ENCODE measurements at regions not wholly inside any gene's neighbourhood (a gene's known extent, or its start where the extent isn't known, plus 50 kb on each side); places are given as distances from the start of the nearest gene placed in this dataset.

DNA sequence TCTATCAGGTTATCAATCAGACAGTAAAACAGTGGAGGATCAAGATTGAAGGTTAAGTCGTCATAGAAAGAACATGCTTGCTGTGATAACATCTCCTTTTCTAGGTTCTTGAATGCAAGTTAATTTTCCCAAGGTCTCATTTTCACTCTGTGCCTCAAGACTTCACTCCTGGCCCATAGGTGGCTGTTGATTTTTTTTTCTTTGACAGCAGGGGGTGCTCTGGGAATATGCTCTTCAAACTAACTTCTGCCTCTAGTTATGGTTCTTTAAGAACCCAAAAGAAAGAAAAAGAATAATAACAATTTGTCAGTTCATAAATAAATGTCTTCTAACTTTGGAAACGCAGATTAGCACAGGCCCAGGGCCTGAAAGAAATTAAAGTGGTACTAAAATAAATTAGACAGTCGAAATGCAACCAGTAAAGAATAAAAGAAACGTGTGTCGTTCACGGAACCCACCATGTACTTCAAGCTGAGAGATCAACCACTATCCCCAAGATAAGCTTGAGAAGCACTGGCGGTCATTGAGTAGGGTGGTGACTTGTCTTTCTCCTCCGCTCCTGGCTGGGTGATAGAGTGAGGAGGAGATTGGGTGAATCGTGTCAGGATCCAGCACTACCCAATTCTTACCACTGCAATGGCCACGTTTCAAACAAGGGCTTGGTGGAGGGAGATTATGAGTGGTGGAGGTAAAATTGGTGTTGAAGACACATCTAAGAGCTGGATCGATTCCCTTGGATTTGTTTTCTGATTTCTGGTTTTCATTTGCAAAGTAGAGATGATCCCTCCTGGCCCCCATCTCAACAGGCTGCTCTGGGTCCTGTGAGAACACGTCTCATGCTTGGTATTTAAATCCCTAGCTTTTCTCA, 93.4 kb upstream of the IRX4 start:
- ATAC-seq (ENCODE audit: insufficient number of reproducible peaks, low FRiP score, low read depth) (no peak), DNase-seq (ENCODE audit: low spot score) (no peak)
- Histone ChIP-seq H3K27me3 (replicated peaks; ENCODE audit: insufficient read depth) (no peaks in the 10 kb centered on the region), H3K36me3 (no peaks in the 10 kb centered on the region), H3K4me1 (ENCODE audit: control insufficient read depth in 1 of 2, low read depth in 2 of 2) (no peaks in the 10 kb centered on the region), H3K9me3 (no peaks in the 10 kb centered on the region), H3K27ac (no peak overlapping the region), H3K4me3 (no peak overlapping the region)
- no peak for TF ChIP-seq CTCF (IDR thresholded peaks at IDR 0.05)

DNA sequence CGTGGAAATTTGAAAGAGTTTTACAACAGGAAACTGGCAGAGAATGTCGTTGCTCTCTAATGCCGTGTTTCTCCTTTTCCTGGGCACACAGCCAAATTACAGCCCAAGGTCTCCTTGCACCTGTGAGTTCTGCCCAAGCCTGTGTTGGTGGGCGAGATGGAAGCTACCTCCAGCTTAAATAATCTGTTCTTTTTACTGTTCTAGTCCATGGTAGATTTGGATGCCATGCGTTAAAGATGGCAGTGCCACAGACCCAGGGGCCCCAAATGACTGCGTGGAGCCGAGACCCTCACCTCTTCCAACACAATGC, 92.6 kb upstream of the IRX4 start:
- no peaks in the 10 kb centered on the region for H3K36me3 ChIP-seq
- no peak for ATAC-seq (ENCODE audit: insufficient number of reproducible peaks, low FRiP score, low read depth)
- DNase-seq (ENCODE audit: low spot score) = no peak
- no peaks in the 10 kb centered on the region for H3K27me3 ChIP-seq (replicated peaks; ENCODE audit: insufficient read depth)
- H3K9me3 ChIP-seq = no peaks in the 10 kb centered on the region
- no peak overlapping the region for H3K4me3 ChIP-seq
- no peaks in the 10 kb centered on the region for H3K4me1 ChIP-seq (ENCODE audit: control insufficient read depth in 1 of 2, low read depth in 2 of 2)
- TF ChIP-seq CTCF (IDR thresholded peaks at IDR 0.05) = no peak
- H3K27ac ChIP-seq = no peak overlapping the region

- H3K4me1 ChIP-seq (ENCODE audit: control insufficient read depth in 1 of 2, low read depth in 2 of 2) = no peaks in the 10 kb centered on the region
- H3K27ac ChIP-seq = no peak overlapping the region
- ATAC-seq (ENCODE audit: insufficient number of reproducible peaks, low FRiP score, low read depth) = no peak
- H3K27me3 ChIP-seq (replicated peaks; ENCODE audit: insufficient read depth) = no peaks in the 10 kb centered on the region
- H3K4me3 ChIP-seq = no peak overlapping the region
- no peaks in the 10 kb centered on the region for H3K9me3 ChIP-seq
- no peak for DNase-seq (ENCODE audit: low spot score)
- TF ChIP-seq CTCF (IDR thresholded peaks at IDR 0.05) = no peak
- no peaks in the 10 kb centered on the region for H3K36me3 ChIP-seq
Measured at GRCh38 chr5:1974501-1975405, 92.0 kb upstream of the IRX4 start.

GRCh38 chr5:1974081-1974480, 91.4 kb upstream of the IRX4 start:
- H3K4me3 ChIP-seq = no peak overlapping the region

More at GRCh38 chr5:1974081-1974480, 91.4 kb upstream of the IRX4 start:
- Histone ChIP-seq H3K36me3 (no peaks in the 10 kb centered on the region), H3K4me1 (ENCODE audit: control insufficient read depth in 1 of 2, low read depth in 2 of 2) (no peaks in the 10 kb centered on the region), H3K27ac (no peak overlapping the region), H3K9me3 (no peaks in the 10 kb centered on the region), H3K27me3 (replicated peaks; ENCODE audit: insufficient read depth) (no peaks in the 10 kb centered on the region)
- ATAC-seq (ENCODE audit: insufficient number of reproducible peaks, low FRiP score, low read depth) = no peak
- no peak for TF ChIP-seq CTCF (IDR thresholded peaks at IDR 0.05)
- DNase-seq (ENCODE audit: low spot score) = no peak
